ENCODE measurements at regions not wholly inside any gene's neighbourhood (a gene's known extent, or its start where the extent isn't known, plus 50 kb on each side); places are given as distances from the start of the nearest gene placed in this dataset.
"Not testable (repeated sequence)": the region's sequence is repeated elsewhere in the genome, so short reads cannot be mapped to it uniquely, and the experiment has no call there.

GRCh38 chr22:48778308-48779195 is 1049.1 kb downstream of the BRD1 start:
- DNase-seq (ENCODE audit: extremely low read depth in 1 of 2, low read depth in 1 of 2), result no peak

- DNase-seq (ENCODE audit: extremely low read depth in 1 of 2, low read depth in 1 of 2), result no peak
These were observed 1055.3 kb downstream of the BRD1 start for GRCh38 chr22:48772286-48772907.

- no peak for DNase-seq (ENCODE audit: extremely low read depth in 1 of 2, low read depth in 1 of 2)
These were observed 1062.1 kb downstream of the BRD1 start for GRCh38 chr22:48765595-48765994.

GRCh38 chr22:48761546-48761945 is 1066.1 kb downstream of the BRD1 start:
- DNase-seq (ENCODE audit: extremely low read depth in 1 of 2, low read depth in 1 of 2), result no peak

GRCh38 chr22:48760481-48761390 is 1066.9 kb downstream of the BRD1 start:
- no peak for DNase-seq (ENCODE audit: extremely low read depth in 1 of 2, low read depth in 1 of 2)

- DNase-seq (ENCODE audit: extremely low read depth in 1 of 2, low read depth in 1 of 2), result no peak
These were observed 1068.5 kb downstream of the BRD1 start for GRCh38 chr22:48758881-48759875.

- DNase-seq (ENCODE audit: extremely low read depth in 1 of 2, low read depth in 1 of 2), result no peak
These were observed 1069.6 kb downstream of the BRD1 start for GRCh38 chr22:48757985-48758561.

- no peak for DNase-seq (ENCODE audit: extremely low read depth in 1 of 2, low read depth in 1 of 2)
These were observed 1070.1 kb downstream of the BRD1 start for GRCh38 chr22:48757581-48757980.

- DNase-seq (ENCODE audit: extremely low read depth in 1 of 2, low read depth in 1 of 2), result not testable (repeated sequence)
These were observed 1070.5 kb downstream of the BRD1 start for GRCh38 chr22:48757135-48757534.

GRCh38 chr22:48756146-48757111 is 1071.2 kb downstream of the BRD1 start:
- DNase-seq (ENCODE audit: extremely low read depth in 1 of 2, low read depth in 1 of 2), result no peak

GRCh38 chr22:48755059-48755949 is 1072.4 kb downstream of the BRD1 start:
- DNase-seq (ENCODE audit: extremely low read depth in 1 of 2, low read depth in 1 of 2), result no peak

GRCh38 chr22:48754611-48755058 is 1073.0 kb downstream of the BRD1 start:
- no peak for DNase-seq (ENCODE audit: extremely low read depth in 1 of 2, low read depth in 1 of 2)

- DNase-seq (ENCODE audit: extremely low read depth in 1 of 2, low read depth in 1 of 2), result no peak
These were observed 1073.7 kb downstream of the BRD1 start for GRCh38 chr22:48753752-48754517.

- DNase-seq (ENCODE audit: extremely low read depth in 1 of 2, low read depth in 1 of 2), result no peak
These were observed 1074.3 kb downstream of the BRD1 start for GRCh38 chr22:48753381-48753730.

GRCh38 chr22:48752451-48753380 is 1075.0 kb downstream of the BRD1 start:
- DNase-seq (ENCODE audit: extremely low read depth in 1 of 2, low read depth in 1 of 2), result no peak
